ENCODE measurements at regions not wholly inside any gene's neighbourhood (a gene's known extent, or its start where the extent isn't known, plus 50 kb on each side); places are given as distances from the start of the nearest gene placed in this dataset.

- DNase-seq: no peak
- Mint-ChIP-seq H3K36me3 (no peaks in the 10 kb centered on the region), H3K4me1 (no peaks in the 10 kb centered on the region), H3K4me3 (no peak overlapping the region), H3K27ac (no peak overlapping the region), H3K9me3 (peaks cover 0 to 20% (median 6%) of the 10 kb centered on the region in 11 donors), H3K27me3 (peaks cover 0 to 5% (median 0%) of the 10 kb centered on the region in 5 donors)
- peaks cover 0 to 8% (median 0%) of the 10 kb centered on the region in 3 experiments for H3K9me3 ChIP-seq (ENCODE audit: control insufficient read depth in 2 of 3, low read length in 3 of 3)
- CTCF ChIA-PET: no interaction called here
- POLR2A ChIA-PET: no interaction called here
- no peaks in the 10 kb centered on the region for H3K36me3 ChIP-seq (ENCODE audit: control insufficient read depth in 2 of 3, insufficient read depth in 3 of 3, low read length in 3 of 3)
- H3K4me3 ChIP-seq (ENCODE audit: low read length): no peak overlapping the region
- intact Hi-C loops (cut with micrococcal nuclease): no loop called here
- no peaks in the 10 kb centered on the region for H3K4me1 ChIP-seq (ENCODE audit: control insufficient read depth in 2 of 2, insufficient read depth in 2 of 2, low read length in 2 of 2)
- no peak for ATAC-seq
- no peaks in the 10 kb centered on the region for H3K27me3 ChIP-seq (ENCODE audit: control insufficient read depth in 2 of 2, insufficient read depth in 2 of 2, low read length in 2 of 2)
- no peak overlapping the region for H3K27ac ChIP-seq (ENCODE audit: low read depth, low read length)
Measured at GRCh38 chr6:169853196-169854082, 102.0 kb downstream of the ERMARD start.

- intact Hi-C loops (cut with micrococcal nuclease): no loop called here
- H3K4me3 ChIP-seq (ENCODE audit: low read length): no peak overlapping the region
- ChIA-PET POLR2A (no interaction called here), CTCF (no interaction called here)
- H3K9me3 Mint-ChIP-seq: peaks cover 0 to 12% (median 5%) of the 10 kb centered on the region in 11 donors
- H3K36me3 Mint-ChIP-seq: no peaks in the 10 kb centered on the region
- DNase-seq (no peak), ATAC-seq (peak; percentile 14)
- no peaks in the 10 kb centered on the region for H3K4me1 ChIP-seq (ENCODE audit: control insufficient read depth in 2 of 2, insufficient read depth in 2 of 2, low read length in 2 of 2)
- H3K9me3 ChIP-seq (ENCODE audit: control insufficient read depth in 2 of 3, low read length in 3 of 3): peaks cover 0 to under 1% (median 0%) of the 10 kb centered on the region in 3 experiments
- no peak overlapping the region for H3K27ac Mint-ChIP-seq
- no peaks in the 10 kb centered on the region for H3K27me3 ChIP-seq (ENCODE audit: control insufficient read depth in 2 of 2, insufficient read depth in 2 of 2, low read length in 2 of 2)
- no peak overlapping the region for H3K4me3 Mint-ChIP-seq
- no peaks in the 10 kb centered on the region for H3K36me3 ChIP-seq (ENCODE audit: control insufficient read depth in 2 of 3, insufficient read depth in 3 of 3, low read length in 3 of 3)
- H3K4me1 Mint-ChIP-seq: peaks cover 0 to under 1% (median 0%) of the 10 kb centered on the region in 7 donors
- no peak overlapping the region for H3K27ac ChIP-seq (ENCODE audit: low read depth, low read length)
- peaks cover 0 to 5% (median 0%) of the 10 kb centered on the region in 5 donors for H3K27me3 Mint-ChIP-seq
Measured at GRCh38 chr6:169852504-169853195, 101.2 kb downstream of the ERMARD start.

GRCh38 chr6:169851641-169852503, 100.5 kb downstream of the ERMARD start:
- H3K4me3 Mint-ChIP-seq: no peak overlapping the region

GRCh38 chr6:169850746-169851145, 99.3 kb downstream of the ERMARD start:
- CTCF ChIA-PET: no interaction called here
- Histone ChIP-seq H3K4me3 (ENCODE audit: low read length) (no peak overlapping the region), H3K27me3 (ENCODE audit: control insufficient read depth in 2 of 2, insufficient read depth in 2 of 2, low read length in 2 of 2) (no peaks in the 10 kb centered on the region), H3K4me1 (ENCODE audit: control insufficient read depth in 2 of 2, insufficient read depth in 2 of 2, low read length in 2 of 2) (no peaks in the 10 kb centered on the region), H3K36me3 (ENCODE audit: control insufficient read depth in 2 of 3, insufficient read depth in 3 of 3, low read length in 3 of 3) (no peaks in the 10 kb centered on the region), H3K9me3 (ENCODE audit: control insufficient read depth in 2 of 3, low read length in 3 of 3) (no peaks in the 10 kb centered on the region), H3K27ac (ENCODE audit: low read depth, low read length) (no peak overlapping the region)
- no peak for DNase-seq
- POLR2A ChIA-PET: no interaction called here
- Mint-ChIP-seq H3K36me3 (no peaks in the 10 kb centered on the region), H3K4me1 (peaks cover 0 to 3% (median 0%) of the 10 kb centered on the region in 7 donors), H3K27me3 (peaks cover 0 to 5% (median 0%) of the 10 kb centered on the region in 5 donors), H3K4me3 (no peak overlapping the region), H3K27ac (no peak overlapping the region), H3K9me3 (peaks cover 0 to 6% (median under 1%) of the 10 kb centered on the region in 11 donors)
- intact Hi-C loops (cut with micrococcal nuclease): no loop called here
- ATAC-seq: no peak

More at GRCh38 chr6:169851641-169852503, 100.5 kb downstream of the ERMARD start:
- H3K27me3 Mint-ChIP-seq: peaks cover 0 to 5% (median 0%) of the 10 kb centered on the region in 5 donors
- peaks cover 0 to 7% (median 1%) of the 10 kb centered on the region in 11 donors for H3K9me3 Mint-ChIP-seq
- Histone ChIP-seq H3K9me3 (ENCODE audit: control insufficient read depth in 2 of 3, low read length in 3 of 3) (no peaks in the 10 kb centered on the region), H3K4me3 (ENCODE audit: low read length) (no peak overlapping the region), H3K4me1 (ENCODE audit: control insufficient read depth in 2 of 2, insufficient read depth in 2 of 2, low read length in 2 of 2) (no peaks in the 10 kb centered on the region), H3K36me3 (ENCODE audit: control insufficient read depth in 2 of 3, insufficient read depth in 3 of 3, low read length in 3 of 3) (no peaks in the 10 kb centered on the region), H3K27me3 (ENCODE audit: control insufficient read depth in 2 of 2, insufficient read depth in 2 of 2, low read length in 2 of 2) (no peaks in the 10 kb centered on the region), H3K27ac (ENCODE audit: low read depth, low read length) (no peak overlapping the region)
- CTCF ChIA-PET: no interaction called here
- H3K4me1 Mint-ChIP-seq: peaks cover 0 to 3% (median 0%) of the 10 kb centered on the region in 7 donors
- intact Hi-C loops (cut with micrococcal nuclease): no loop called here
- POLR2A ChIA-PET: no interaction called here
- ATAC-seq: no peak
- no peak overlapping the region for H3K27ac Mint-ChIP-seq
- DNase-seq: no peak
- H3K36me3 Mint-ChIP-seq: no peaks in the 10 kb centered on the region

- Histone ChIP-seq H3K9me3 (ENCODE audit: control insufficient read depth in 2 of 3, low read length in 3 of 3) (no peaks in the 10 kb centered on the region), H3K27ac (ENCODE audit: low read depth, low read length) (no peak overlapping the region), H3K36me3 (ENCODE audit: control insufficient read depth in 2 of 3, insufficient read depth in 3 of 3, low read length in 3 of 3) (no peaks in the 10 kb centered on the region), H3K4me1 (ENCODE audit: control insufficient read depth in 2 of 2, insufficient read depth in 2 of 2, low read length in 2 of 2) (no peaks in the 10 kb centered on the region), H3K4me3 (ENCODE audit: low read length) (no peak overlapping the region), H3K27me3 (ENCODE audit: control insufficient read depth in 2 of 2, insufficient read depth in 2 of 2, low read length in 2 of 2) (no peaks in the 10 kb centered on the region)
- Mint-ChIP-seq H3K4me1 (peaks cover 0 to 3% (median 0%) of the 10 kb centered on the region in 7 donors), H3K27ac (no peak overlapping the region), H3K27me3 (peaks cover 0 to 6% (median 0%) of the 10 kb centered on the region in 5 donors), H3K9me3 (peaks cover 0 to 6% (median 0%) of the 10 kb centered on the region in 11 donors), H3K36me3 (no peaks in the 10 kb centered on the region), H3K4me3 (no peak overlapping the region)
- DNase-seq (no peak), ATAC-seq (no peak)
- intact Hi-C loops (cut with micrococcal nuclease): no loop called here
- POLR2A ChIA-PET: no interaction called here
- CTCF ChIA-PET: interaction anchor here (0.6 kb wide), 1 partner anchor 1869 kb away, joined by 4 read pairs; no protein-coding TSS in a partner anchor
Measured at GRCh38 chr6:169850154-169850553, 98.7 kb downstream of the ERMARD start.

GRCh38 chr6:169849396-169849795, 98.0 kb downstream of the ERMARD start:
- POLR2A ChIA-PET: no interaction called here

More at GRCh38 chr6:169849396-169849795, 98.0 kb downstream of the ERMARD start:
- Mint-ChIP-seq H3K36me3 (no peaks in the 10 kb centered on the region), H3K27ac (peak overlapping the region in 1 of 9 donors; percentile 4), H3K9me3 (peaks cover 0 to 6% (median 0%) of the 10 kb centered on the region in 11 donors), H3K27me3 (peaks cover 0 to 6% (median 3%) of the 10 kb centered on the region in 5 donors), H3K4me3 (no peak overlapping the region), H3K4me1 (peaks cover 0 to 3% (median 0%) of the 10 kb centered on the region in 7 donors)
- CTCF ChIA-PET: interaction anchor here (0.6 kb wide), 1 partner anchor 1869 kb away, joined by 4 read pairs; no protein-coding TSS in a partner anchor
- DNase-seq: no peak
- intact Hi-C loops (cut with micrococcal nuclease): no loop called here
- Histone ChIP-seq H3K9me3 (ENCODE audit: control insufficient read depth in 2 of 3, low read length in 3 of 3) (no peaks in the 10 kb centered on the region), H3K4me3 (ENCODE audit: low read length) (no peak overlapping the region), H3K27me3 (ENCODE audit: control insufficient read depth in 2 of 2, insufficient read depth in 2 of 2, low read length in 2 of 2) (no peaks in the 10 kb centered on the region), H3K27ac (ENCODE audit: low read depth, low read length) (no peak overlapping the region), H3K4me1 (ENCODE audit: control insufficient read depth in 2 of 2, insufficient read depth in 2 of 2, low read length in 2 of 2) (no peaks in the 10 kb centered on the region), H3K36me3 (ENCODE audit: control insufficient read depth in 2 of 3, insufficient read depth in 3 of 3, low read length in 3 of 3) (no peaks in the 10 kb centered on the region)
- no peak for ATAC-seq

Data from naive thymus-derived CD4-positive, alpha-beta T cell (primary cell).